ENCODE measurements at regions not wholly inside any gene's neighbourhood (a gene's known extent, or its start where the extent isn't known, plus 50 kb on each side); places are given as distances from the start of the nearest gene placed in this dataset.
"Not testable (repeated sequence)": the region's sequence is repeated elsewhere in the genome, so short reads cannot be mapped to it uniquely, and the experiment has no call there.

GRCh38 chr5:20958641-20959040 lies 970.6 kb upstream of the CDH18 start:
- Histone ChIP-seq H3K4me3 (ENCODE audit: low read depth, low read length) (no peak overlapping the region), H3K36me3 (ENCODE audit: control insufficient read depth, insufficient read depth, low read length) (no peaks in the 10 kb centered on the region), H3K27me3 (ENCODE audit: control insufficient read depth, insufficient read depth, low read length) (no peaks in the 10 kb centered on the region)
- CTCF ChIA-PET = no interaction called here
- POLR2A ChIA-PET = no interaction called here
- DNase-seq (ENCODE audit: low read depth) = no peak
- no peak for TF ChIP-seq CTCF (IDR thresholded peaks at IDR 0.05; ENCODE audit: insufficient read depth, low read depth, low read length)

- Histone ChIP-seq H3K27me3 (ENCODE audit: control insufficient read depth, insufficient read depth, low read length) (no peaks in the 10 kb centered on the region), H3K36me3 (ENCODE audit: control insufficient read depth, insufficient read depth, low read length) (no peaks in the 10 kb centered on the region), H3K4me3 (ENCODE audit: low read depth, low read length) (no peak overlapping the region)
- POLR2A ChIA-PET = no interaction called here
- CTCF ChIA-PET = no interaction called here
- DNase-seq (ENCODE audit: low read depth) = no peak
- TF ChIP-seq CTCF (IDR thresholded peaks at IDR 0.05; ENCODE audit: insufficient read depth, low read depth, low read length) = no peak
Observed at GRCh38 chr5:20956134-20956533, 968.1 kb upstream of the CDH18 start.

GRCh38 chr5:20949636-20950035 lies 961.6 kb upstream of the CDH18 start:
- H3K36me3 ChIP-seq (ENCODE audit: control insufficient read depth, insufficient read depth, low read length) = no peaks in the 10 kb centered on the region
- ChIA-PET POLR2A (no interaction called here), CTCF (no interaction called here)
- H3K4me3 ChIP-seq (ENCODE audit: low read depth, low read length) = no peak overlapping the region
- TF ChIP-seq CTCF (IDR thresholded peaks at IDR 0.05; ENCODE audit: insufficient read depth, low read depth, low read length) = no peak
- DNase-seq (ENCODE audit: low read depth) = no peak
- no peaks in the 10 kb centered on the region for H3K27me3 ChIP-seq (ENCODE audit: control insufficient read depth, insufficient read depth, low read length)

GRCh38 chr5:20943183-20943971 lies 955.4 kb upstream of the CDH18 start:
- DNase-seq (ENCODE audit: low read depth); POLR2A ChIA-PET; CTCF ChIA-PET; H3K36me3 ChIP-seq (ENCODE audit: control insufficient read depth, insufficient read depth, low read length); H3K27me3 ChIP-seq (ENCODE audit: control insufficient read depth, insufficient read depth, low read length); H3K4me3 ChIP-seq (ENCODE audit: low read depth, low read length): not testable (repeated sequence)

GRCh38 chr5:20942603-20943002 lies 954.6 kb upstream of the CDH18 start:
- H3K4me3 ChIP-seq (ENCODE audit: low read depth, low read length); H3K27me3 ChIP-seq (ENCODE audit: control insufficient read depth, insufficient read depth, low read length); DNase-seq (ENCODE audit: low read depth); CTCF ChIA-PET; POLR2A ChIA-PET; H3K36me3 ChIP-seq (ENCODE audit: control insufficient read depth, insufficient read depth, low read length): not testable (repeated sequence)

- H3K36me3 ChIP-seq (ENCODE audit: control insufficient read depth, insufficient read depth, low read length); H3K4me3 ChIP-seq (ENCODE audit: low read depth, low read length); POLR2A ChIA-PET; CTCF ChIA-PET; H3K27me3 ChIP-seq (ENCODE audit: control insufficient read depth, insufficient read depth, low read length); DNase-seq (ENCODE audit: low read depth): not testable (repeated sequence)
Observed at GRCh38 chr5:20940786-20941185, 952.8 kb upstream of the CDH18 start.

- H3K27me3 ChIP-seq (ENCODE audit: control insufficient read depth, insufficient read depth, low read length); DNase-seq (ENCODE audit: low read depth); CTCF ChIA-PET; POLR2A ChIA-PET; H3K36me3 ChIP-seq (ENCODE audit: control insufficient read depth, insufficient read depth, low read length); H3K4me3 ChIP-seq (ENCODE audit: low read depth, low read length): not testable (repeated sequence)
Observed at GRCh38 chr5:20890936-20891335, 902.9 kb upstream of the CDH18 start.

GRCh38 chr5:20875726-20876125 lies 887.7 kb upstream of the CDH18 start:
- H3K36me3 ChIP-seq (ENCODE audit: control insufficient read depth, insufficient read depth, low read length); H3K4me3 ChIP-seq (ENCODE audit: low read depth, low read length); H3K27me3 ChIP-seq (ENCODE audit: control insufficient read depth, insufficient read depth, low read length); DNase-seq (ENCODE audit: low read depth); CTCF ChIA-PET; POLR2A ChIA-PET: not testable (repeated sequence)

GRCh38 chr5:20865892-20866291 lies 877.9 kb upstream of the CDH18 start:
- H3K4me3 ChIP-seq (ENCODE audit: low read depth, low read length); POLR2A ChIA-PET; H3K27me3 ChIP-seq (ENCODE audit: control insufficient read depth, insufficient read depth, low read length); CTCF ChIA-PET; H3K36me3 ChIP-seq (ENCODE audit: control insufficient read depth, insufficient read depth, low read length); DNase-seq (ENCODE audit: low read depth): not testable (repeated sequence)

Data from BJ (cell line).